CD14-positive monocyte (primary cell): ENCODE measurements at regions not wholly inside any gene's neighbourhood (a gene's known extent, or its start where the extent isn't known, plus 50 kb on each side); places are given as distances from the start of the nearest gene placed in this dataset.

Source experiments
- DNase-seq, 3 donors: peaks; one replicate each; pipeline ENCODE4 v3.0.0-alpha.2; 2011 to 2022
- H2AFZ ChIP-seq: 2 replicates; pipeline ENCODE4 v1.6.0; 2012; ENCODE audit warnings: mild to moderate bottlenecking, low read depth, low read length, inconsistent platforms; ENCODE audit not compliant: insufficient read depth, poor library complexity, severe bottlenecking
- H3K27ac ChIP-seq, 2 donors: 1 replicate in 1 of 2; 2 replicates in 1 of 2; pipeline ENCODE4 v1.5.1; 2012 to 2013; ENCODE audit warnings: low read length in 2 of 2, control low read depth in 1 of 2, inconsistent platforms in 1 of 2, low read depth in 1 of 2, mild to moderate bottlenecking in 1 of 2
- H3K27me3 ChIP-seq, 2 donors: one replicate each; pipeline versions ENCODE4 v1.6.0 to v1.6.1; 2011 to 2013; ENCODE audit warnings: low read length in 2 of 2; ENCODE audit not compliant: control insufficient read depth in 2 of 2, insufficient read depth in 2 of 2
- H3K36me3 ChIP-seq, 2 donors: replicated peaks in 1 of 2; 1 replicate in 1 of 2; 2 replicates in 1 of 2; pipeline versions ENCODE4 v1.5.1 to v1.6.1; 2012 to 2013; ENCODE audit warnings: low read length in 2 of 2, control low read depth in 1 of 2, inconsistent platforms in 1 of 2, mild to moderate bottlenecking in 1 of 2; ENCODE audit not compliant: insufficient read depth in 2 of 2, control insufficient read depth in 1 of 2
- H3K4me1 ChIP-seq, 2 donors: 1 replicate in 1 of 2; 2 replicates in 1 of 2; pipeline versions ENCODE4 v1.5.1 to v1.6.1; 2012 to 2013; ENCODE audit warnings: low read length in 2 of 2, control low read depth in 1 of 2, inconsistent platforms in 1 of 2, mild to moderate bottlenecking in 1 of 2, moderate library complexity in 1 of 2; ENCODE audit not compliant: insufficient read depth in 2 of 2, control insufficient read depth in 1 of 2
- H3K4me2 ChIP-seq: replicated peaks from 2 replicates; pipeline ENCODE3; 2012; ENCODE audit warnings: low read length, moderate library complexity, mild to moderate bottlenecking; ENCODE audit not compliant: poor library complexity, severe bottlenecking; ENCODE audit errors: extremely low read depth
- H3K4me3 ChIP-seq, 3 experiments: fragments of 200-600 bp in 1 of 3; sonication (generic) in 1 of 3; replicated peaks in 1 of 3; 1 replicate in 2 of 3; 2 replicates in 1 of 3; pipeline ENCODE4 v1.5.1; 2011 to 2013; ENCODE audit warnings: low read length in 3 of 3, mild to moderate bottlenecking in 3 of 3, control low read depth in 2 of 3, low read depth in 2 of 3, inconsistent platforms in 1 of 3, moderate library complexity in 1 of 3
- H3K79me2 ChIP-seq: 2 replicates; pipeline ENCODE4 v1.6.0; 2012; ENCODE audit warnings: mild to moderate bottlenecking, control low read depth, inconsistent platforms, low read length, moderate library complexity; ENCODE audit not compliant: insufficient read depth
- H3K9ac ChIP-seq: 2 replicates; pipeline ENCODE4 v1.6.0; 2017; ENCODE audit warnings: low read length, mild to moderate bottlenecking; ENCODE audit not compliant: insufficient read depth, poor library complexity, severe bottlenecking
- H3K9me3 ChIP-seq, 2 donors: replicated peaks in 1 of 2; 1 replicate in 1 of 2; 2 replicates in 1 of 2; pipeline versions ENCODE4 v1.5.1 to v1.6.1; 2012 to 2013; ENCODE audit warnings: low read length in 2 of 2, control low read depth in 1 of 2; ENCODE audit not compliant: control insufficient read depth in 1 of 2, insufficient read depth in 1 of 2
- H4K20me1 ChIP-seq: 2 replicates; pipeline ENCODE4 v1.6.0; 2012; ENCODE audit warnings: mild to moderate bottlenecking, low read length, control low read depth, moderate library complexity; ENCODE audit not compliant: insufficient read depth
- H3K27ac Mint-ChIP-seq, 7 donors: one replicate each; pipeline ENCODE4 v1.8.0; 2020; ENCODE audit warnings: mild to moderate bottlenecking in 7 of 7, mixed read lengths in 7 of 7, moderate library complexity in 6 of 7, inconsistent platforms in 2 of 7
- H3K27me3 Mint-ChIP-seq, 3 donors: one replicate each; pipeline ENCODE4 v1.8.0; 2021 to 2022; ENCODE audit warnings: low read depth in 3 of 3, mild to moderate bottlenecking in 3 of 3, mixed read lengths in 3 of 3, moderate library complexity in 3 of 3, inconsistent platforms in 1 of 3
- H3K36me3 Mint-ChIP-seq, 2 donors: one replicate each; pipeline ENCODE4 v1.8.0; 2020; ENCODE audit warnings: mixed read lengths in 2 of 2, inconsistent platforms in 1 of 2, mild to moderate bottlenecking in 1 of 2
- H3K4me1 Mint-ChIP-seq: one replicate; pipeline ENCODE4 v1.8.0; 2020; ENCODE audit warnings: mild to moderate bottlenecking, mixed read lengths
- H3K4me3 Mint-ChIP-seq, 2 donors: one replicate each; pipeline ENCODE4 v1.8.0; 2020; ENCODE audit warnings: mild to moderate bottlenecking in 2 of 2, mixed read lengths in 2 of 2, moderate library complexity in 1 of 2
- H3K9me3 Mint-ChIP-seq, 7 donors: one replicate each; pipeline ENCODE4 v1.8.0; 2020 to 2022; ENCODE audit warnings: mixed read lengths in 7 of 7, mild to moderate bottlenecking in 6 of 7, moderate library complexity in 6 of 7, inconsistent platforms in 2 of 7
- CTCF ChIP-seq: fragments of 200-600 bp; IDR thresholded peaks from one replicate; pipeline ENCODE4 v1.8.0; 2022; ENCODE audit warnings: antibody characterized with exemption, mild to moderate bottlenecking
- WGBS: methylation state at CpG from one replicate; pipeline ENCODE4 v1.1.5; 2013; ENCODE audit warnings: missing lambda C conversion rate; ENCODE audit not compliant: insufficient coverage; 5-methylcytosine and 5-hydroxymethylcytosine counted together
- intact Hi-C, 2 donors: fragments of 100-400 bp; cut with micrococcal nuclease; formaldehyde crosslinking; loops; one replicate each; pipeline versions ENCODE4 v1.15.0 to v1.15.1; 2023

DNA sequence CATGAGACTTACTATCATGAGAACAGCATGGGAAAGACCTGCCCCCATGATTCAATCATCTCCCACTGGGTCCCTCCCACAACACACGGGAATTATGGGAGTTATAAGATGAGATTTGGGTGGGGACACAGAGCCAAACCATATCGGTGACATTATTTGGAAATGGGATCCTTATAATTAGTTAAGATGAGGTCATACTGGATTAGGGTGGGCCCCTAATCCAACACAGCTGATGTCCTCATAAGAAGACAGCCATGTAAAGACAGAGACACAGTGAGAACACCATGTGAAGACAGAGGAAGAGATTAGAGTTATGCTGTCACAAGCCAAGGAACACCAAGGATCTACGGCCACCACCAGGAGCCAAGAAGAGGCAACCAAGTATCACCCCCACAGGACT is 161.7 kb downstream of the SPTSSA start:
- no peak overlapping the region for H2AFZ ChIP-seq
- no peaks in the 10 kb centered on the region for H3K9me3 ChIP-seq
- Mint-ChIP-seq H3K36me3 (no peaks in the 10 kb centered on the region), H3K4me1 (no peaks in the 10 kb centered on the region), H3K27me3 (peaks cover 0 to 2% (median 0%) of the 10 kb centered on the region in 3 donors), H3K9me3 (peaks cover 0 to 3% (median 2%) of the 10 kb centered on the region in 7 donors), H3K4me3 (no peak overlapping the region), H3K27ac (no peak overlapping the region)
- H3K27me3 ChIP-seq: no peaks in the 10 kb centered on the region
- H3K4me2 ChIP-seq: no peak overlapping the region
- WGBS: no CpG with 5 or more reads among the region's 3 CpGs
- no peaks in the 10 kb centered on the region for H3K79me2 ChIP-seq
- H3K36me3 ChIP-seq: no peaks in the 10 kb centered on the region
- intact Hi-C loops: no loop called here
- no peaks in the 10 kb centered on the region for H4K20me1 ChIP-seq
- no peak for TF ChIP-seq CTCF
- no peaks in the 10 kb centered on the region for H3K4me1 ChIP-seq
- no peak overlapping the region for H3K4me3 ChIP-seq
- H3K27ac ChIP-seq: no peak overlapping the region
- no peak for DNase-seq
- H3K9ac ChIP-seq: no peak overlapping the region

DNA sequence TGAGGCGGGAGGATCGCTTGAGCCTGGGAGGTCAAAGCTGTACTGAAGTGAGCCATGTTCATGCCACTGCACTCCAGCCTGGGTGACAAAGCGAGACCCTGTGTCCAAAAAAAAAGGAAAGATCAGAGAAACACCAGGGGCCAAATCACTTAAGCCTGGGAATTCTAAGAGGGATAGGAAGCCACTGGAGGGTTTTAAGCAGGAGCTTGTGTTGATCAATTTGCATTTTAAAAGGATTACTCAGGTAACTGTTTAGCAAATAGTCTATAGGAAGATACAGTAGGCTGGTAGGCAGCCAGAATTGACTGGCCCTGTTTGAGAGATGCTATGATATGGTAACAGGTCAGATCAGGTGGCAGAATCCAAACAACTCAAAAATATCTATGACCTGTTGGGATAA is 162.7 kb downstream of the SPTSSA start:
- H4K20me1 ChIP-seq: no peaks in the 10 kb centered on the region
- no peaks in the 10 kb centered on the region for H3K79me2 ChIP-seq
- H3K27me3 ChIP-seq: no peaks in the 10 kb centered on the region
- Mint-ChIP-seq H3K36me3 (no peaks in the 10 kb centered on the region), H3K27ac (no peak overlapping the region), H3K27me3 (peaks cover 0 to 2% (median 0%) of the 10 kb centered on the region in 3 donors), H3K9me3 (peaks cover 0 to 3% (median 0%) of the 10 kb centered on the region in 7 donors), H3K4me3 (no peak overlapping the region), H3K4me1 (no peaks in the 10 kb centered on the region)
- no peak for DNase-seq
- intact Hi-C loops: no loop called here
- WGBS: 67% methylated on average over 3 of the region's 3 CpGs
- H2AFZ ChIP-seq: no peak overlapping the region
- no peak overlapping the region for H3K4me3 ChIP-seq
- H3K9ac ChIP-seq: no peak overlapping the region
- no peaks in the 10 kb centered on the region for H3K4me1 ChIP-seq
- TF ChIP-seq CTCF: no peak
- no peaks in the 10 kb centered on the region for H3K36me3 ChIP-seq
- no peak overlapping the region for H3K4me2 ChIP-seq
- no peak overlapping the region for H3K27ac ChIP-seq
- no peaks in the 10 kb centered on the region for H3K9me3 ChIP-seq
